SK-N-SH treated with all-trans-retinoic acid at 6 μM for 48 hours (cell line): ENCODE measurements at regions not wholly inside any gene's neighbourhood (a gene's known extent, or its start where the extent isn't known, plus 50 kb on each side); places are given as distances from the start of the nearest gene placed in this dataset.
"Not testable (repeated sequence)": the region's sequence is repeated elsewhere in the genome, so short reads cannot be mapped to it uniquely, and the experiment has no call there.

Source experiments
- ATAC-seq: fragments of 200-7000 bp; cut with Tn5 transposase; 3 replicates; pipeline ENCODE4 v1.9.1; 2020; ENCODE audit warnings: mild to moderate bottlenecking, moderate library complexity
- ARNTL ChIP-seq: fragments of 450-650 bp; formaldehyde crosslinking; IDR thresholded peaks from 2 replicates; pipeline ENCODE4 v1.5.0; 2020; ENCODE audit warnings: low read depth, mild to moderate bottlenecking, moderate library complexity, borderline replicate concordance
- BACH2 ChIP-seq: fragments of 250-450 bp; sonication (Bioruptor Pico); IDR thresholded peaks from 2 replicates; pipeline ENCODE4 v1.9.0; 2021; ENCODE audit warnings: mild to moderate bottlenecking, borderline replicate concordance
- ESRRG ChIP-seq: fragments of 250-450 bp; sonication (Bioruptor Pico); IDR thresholded peaks from 2 replicates; pipeline ENCODE4 v1.6.1; 2021; ENCODE audit warnings: mild to moderate bottlenecking
- OSR1 ChIP-seq: fragments of 250-450 bp; sonication (Bioruptor Pico); IDR thresholded peaks from 2 replicates; pipeline ENCODE4 v1.8.0; 2022; ENCODE audit warnings: moderate library complexity, mild to moderate bottlenecking, inconsistent platforms
- PPARA ChIP-seq: fragments of 250-450 bp; sonication (Bioruptor Pico); IDR thresholded peaks from 2 replicates; pipeline ENCODE4 v1.5.0; 2020; ENCODE audit warnings: mild to moderate bottlenecking, borderline replicate concordance
- RARB ChIP-seq: fragments of 250-450 bp; sonication (Bioruptor Pico); IDR thresholded peaks from 2 replicates; pipeline ENCODE4 v1.8.0; 2021; ENCODE audit warnings: mild to moderate bottlenecking, moderate library complexity
- SNAI2 ChIP-seq: fragments of 250-450 bp; sonication (Bioruptor Pico); IDR thresholded peaks from 2 replicates; pipeline ENCODE4 v1.5.0; 2020; ENCODE audit warnings: mild to moderate bottlenecking, moderate library complexity
- TCF4 ChIP-seq: fragments of 250-450 bp; sonication (Bioruptor Pico); IDR thresholded peaks from 2 replicates; pipeline ENCODE4 v1.8.0; 2021; ENCODE audit warnings: mild to moderate bottlenecking, moderate library complexity, borderline replicate concordance
- TOX ChIP-seq: fragments of 250-450 bp; sonication (Bioruptor Pico); IDR thresholded peaks from 2 replicates; pipeline ENCODE4 v1.8.0; 2021; ENCODE audit warnings: mild to moderate bottlenecking, moderate library complexity, borderline replicate concordance
- ZFP3 ChIP-seq: fragments of 250-450 bp; sonication (Bioruptor Pico); IDR thresholded peaks from 2 replicates; pipeline ENCODE4 v1.5.0; 2020; ENCODE audit warnings: mild to moderate bottlenecking, moderate library complexity
- ZFP30 ChIP-seq: fragments of 450-650 bp; formaldehyde crosslinking; IDR thresholded peaks from 2 replicates; pipeline ENCODE4 v1.5.0; 2022; ENCODE audit warnings: mild to moderate bottlenecking, moderate library complexity
- ZNF565 ChIP-seq: fragments of 450-650 bp; formaldehyde crosslinking; conservative IDR thresholded peaks from 2 replicates; pipeline ENCODE4 v1.5.0; 2020; ENCODE audit warnings: low read depth, mild to moderate bottlenecking, moderate library complexity
- ZNF8 ChIP-seq: fragments of 450-650 bp; formaldehyde crosslinking; IDR thresholded peaks from 2 replicates; pipeline ENCODE4 v1.5.0; 2020; ENCODE audit warnings: mild to moderate bottlenecking, moderate library complexity
- TF ChIP-seq, protein P1 (sequence below): fragments of 250-450 bp; sonication (Bioruptor Pico); IDR thresholded peaks from 2 replicates; pipeline ENCODE4 v1.5.1; 2021; ENCODE audit warnings: mild to moderate bottlenecking, moderate library complexity
- TF ChIP-seq, protein P2 (sequence below): fragments of 250-450 bp; sonication (Bioruptor Pico); IDR thresholded peaks from 2 replicates; pipeline ENCODE4 v1.8.0; 2021; ENCODE audit warnings: low read depth, mild to moderate bottlenecking, moderate library complexity, borderline replicate concordance
- TF ChIP-seq, protein P3 (sequence below): fragments of 250-450 bp; sonication (Bioruptor Pico); IDR thresholded peaks from 2 replicates; pipeline ENCODE4 v1.8.0; 2020; ENCODE audit warnings: mild to moderate bottlenecking, moderate library complexity, borderline replicate concordance
- TF ChIP-seq, protein P4 (sequence below): fragments of 250-450 bp; sonication (Bioruptor Pico); IDR thresholded peaks from 2 replicates; pipeline ENCODE4 v1.5.1; 2020; ENCODE audit warnings: low read depth, mild to moderate bottlenecking, moderate library complexity
- TF ChIP-seq, protein P5 (sequence below): fragments of 250-450 bp; sonication (Bioruptor Pico); IDR thresholded peaks from 2 replicates; pipeline ENCODE4 v1.5.0; 2020; ENCODE audit warnings: mild to moderate bottlenecking, moderate library complexity

DNA sequence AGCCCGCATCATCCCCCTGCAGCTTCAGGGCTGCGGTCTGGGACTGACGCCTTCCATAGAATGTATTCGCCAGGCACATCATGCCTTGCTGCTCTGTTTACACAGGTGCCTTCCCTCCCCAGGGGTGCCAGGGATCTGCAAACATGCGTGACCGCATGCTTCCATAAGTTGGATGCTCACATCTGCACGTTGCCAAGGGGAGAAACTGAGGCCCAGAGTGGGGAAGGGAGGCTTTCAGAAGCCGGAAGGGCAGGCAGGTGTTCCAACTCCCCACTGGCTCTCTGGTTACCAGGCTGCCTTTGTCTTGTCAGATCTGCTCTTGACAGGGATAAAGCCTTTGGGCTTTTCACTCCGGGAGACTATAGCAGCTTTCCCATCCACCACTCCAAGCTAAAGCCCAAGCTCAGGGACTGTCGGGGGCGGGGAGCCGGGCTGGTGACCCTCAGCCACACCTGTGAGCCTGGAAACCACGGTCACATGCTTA lies 125.8 kb upstream of the TNP1 start:
- no peak for TF ChIP-seq TCF4 (CRISPR knock-in tag)
- no peak for TF ChIP-seq PPARA
- TF ChIP-seq BACH2 (CRISPR knock-in tag) = no peak
- TF ChIP-seq, protein P1, sequence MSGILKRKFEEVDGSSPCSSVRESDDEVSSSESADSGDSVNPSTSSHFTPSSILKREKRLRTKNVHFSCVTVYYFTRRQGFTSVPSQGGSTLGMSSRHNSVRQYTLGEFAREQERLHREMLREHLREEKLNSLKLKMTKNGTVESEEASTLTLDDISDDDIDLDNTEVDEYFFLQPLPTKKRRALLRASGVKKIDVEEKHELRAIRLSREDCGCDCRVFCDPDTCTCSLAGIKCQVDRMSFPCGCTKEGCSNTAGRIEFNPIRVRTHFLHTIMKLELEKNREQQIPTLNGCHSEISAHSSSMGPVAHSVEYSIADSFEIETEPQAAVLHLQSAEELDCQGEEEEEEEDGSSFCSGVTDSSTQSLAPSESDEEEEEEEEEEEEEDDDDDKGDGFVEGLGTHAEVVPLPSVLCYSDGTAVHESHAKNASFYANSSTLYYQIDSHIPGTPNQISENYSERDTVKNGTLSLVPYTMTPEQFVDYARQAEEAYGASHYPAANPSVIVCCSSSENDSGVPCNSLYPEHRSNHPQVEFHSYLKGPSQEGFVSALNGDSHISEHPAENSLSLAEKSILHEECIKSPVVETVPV (CRISPR knock-in tag) = no peak
- TF ChIP-seq ESRRG (CRISPR knock-in tag) = no peak
- no peak for TF ChIP-seq ZFP30 (CRISPR knock-in tag)
- TF ChIP-seq TOX (CRISPR knock-in tag) = no peak
- TF ChIP-seq, protein P2, sequence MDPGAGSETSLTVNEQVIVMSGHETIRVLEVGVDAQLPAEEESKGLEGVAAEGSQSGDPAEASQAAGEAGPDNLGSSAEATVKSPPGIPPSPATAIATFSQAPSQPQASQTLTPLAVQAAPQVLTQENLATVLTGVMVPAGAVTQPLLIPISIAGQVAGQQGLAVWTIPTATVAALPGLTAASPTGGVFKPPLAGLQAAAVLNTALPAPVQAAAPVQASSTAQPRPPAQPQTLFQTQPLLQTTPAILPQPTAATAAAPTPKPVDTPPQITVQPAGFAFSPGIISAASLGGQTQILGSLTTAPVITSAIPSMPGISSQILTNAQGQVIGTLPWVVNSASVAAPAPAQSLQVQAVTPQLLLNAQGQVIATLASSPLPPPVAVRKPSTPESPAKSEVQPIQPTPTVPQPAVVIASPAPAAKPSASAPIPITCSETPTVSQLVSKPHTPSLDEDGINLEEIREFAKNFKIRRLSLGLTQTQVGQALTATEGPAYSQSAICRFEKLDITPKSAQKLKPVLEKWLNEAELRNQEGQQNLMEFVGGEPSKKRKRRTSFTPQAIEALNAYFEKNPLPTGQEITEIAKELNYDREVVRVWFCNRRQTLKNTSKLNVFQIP (CRISPR knock-in tag) = no peak
- TF ChIP-seq ARNTL = no peak
- no peak for TF ChIP-seq ZNF565
- TF ChIP-seq, protein P3, sequence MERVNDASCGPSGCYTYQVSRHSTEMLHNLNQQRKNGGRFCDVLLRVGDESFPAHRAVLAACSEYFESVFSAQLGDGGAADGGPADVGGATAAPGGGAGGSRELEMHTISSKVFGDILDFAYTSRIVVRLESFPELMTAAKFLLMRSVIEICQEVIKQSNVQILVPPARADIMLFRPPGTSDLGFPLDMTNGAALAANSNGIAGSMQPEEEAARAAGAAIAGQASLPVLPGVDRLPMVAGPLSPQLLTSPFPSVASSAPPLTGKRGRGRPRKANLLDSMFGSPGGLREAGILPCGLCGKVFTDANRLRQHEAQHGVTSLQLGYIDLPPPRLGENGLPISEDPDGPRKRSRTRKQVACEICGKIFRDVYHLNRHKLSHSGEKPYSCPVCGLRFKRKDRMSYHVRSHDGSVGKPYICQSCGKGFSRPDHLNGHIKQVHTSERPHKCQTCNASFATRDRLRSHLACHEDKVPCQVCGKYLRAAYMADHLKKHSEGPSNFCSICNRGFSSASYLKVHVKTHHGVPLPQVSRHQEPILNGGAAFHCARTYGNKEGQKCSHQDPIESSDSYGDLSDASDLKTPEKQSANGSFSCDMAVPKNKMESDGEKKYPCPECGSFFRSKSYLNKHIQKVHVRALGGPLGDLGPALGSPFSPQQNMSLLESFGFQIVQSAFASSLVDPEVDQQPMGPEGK (CRISPR knock-in tag) = no peak
- no peak for TF ChIP-seq SNAI2 (CRISPR knock-in tag)
- no peak for TF ChIP-seq OSR1 (CRISPR knock-in tag)
- no peak for ATAC-seq

DNA sequence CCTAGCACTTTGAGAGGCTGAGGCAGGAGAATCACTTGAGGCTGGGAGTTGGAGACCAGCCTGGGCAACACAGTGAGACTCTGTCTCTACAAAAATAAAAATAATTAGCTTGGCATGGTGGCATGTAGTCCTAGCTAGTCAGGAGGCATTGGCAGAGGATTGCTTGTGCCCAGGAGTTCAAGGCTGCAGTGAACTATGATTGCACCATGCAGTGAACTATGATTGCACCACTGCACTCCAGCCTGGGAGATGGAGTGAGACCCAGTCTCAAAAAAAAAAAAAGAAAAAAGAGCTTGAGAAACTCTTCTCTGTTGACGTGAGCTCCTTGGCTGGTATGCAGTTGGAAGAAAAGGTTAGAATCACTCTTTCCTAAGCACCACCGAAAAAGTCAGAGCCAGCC lies 125.1 kb upstream of the TNP1 start:
- no peak for TF ChIP-seq ZNF8 (CRISPR knock-in tag)
- no peak for ATAC-seq

DNA sequence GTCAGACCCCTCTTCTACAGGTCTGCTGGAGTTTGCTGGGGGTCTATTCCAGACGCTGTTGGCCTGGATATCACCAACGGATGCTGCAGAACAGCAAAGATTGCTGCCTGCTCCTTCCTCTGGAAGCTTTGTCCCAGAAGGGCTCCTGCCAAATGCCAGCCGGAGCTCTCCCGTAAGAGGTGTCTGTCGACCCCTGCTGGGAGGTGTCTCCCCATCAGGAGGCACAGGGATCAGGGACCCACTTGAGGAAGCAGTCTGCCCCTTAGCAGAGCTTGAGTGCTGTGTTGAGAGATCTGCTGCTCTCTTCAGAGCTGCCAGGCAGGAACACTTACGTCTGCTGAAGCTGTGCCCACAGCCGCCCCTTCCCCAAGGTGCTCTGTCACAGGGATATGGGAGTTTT lies 122.1 kb upstream of the TNP1 start:
- ATAC-seq = not testable (repeated sequence)

DNA sequence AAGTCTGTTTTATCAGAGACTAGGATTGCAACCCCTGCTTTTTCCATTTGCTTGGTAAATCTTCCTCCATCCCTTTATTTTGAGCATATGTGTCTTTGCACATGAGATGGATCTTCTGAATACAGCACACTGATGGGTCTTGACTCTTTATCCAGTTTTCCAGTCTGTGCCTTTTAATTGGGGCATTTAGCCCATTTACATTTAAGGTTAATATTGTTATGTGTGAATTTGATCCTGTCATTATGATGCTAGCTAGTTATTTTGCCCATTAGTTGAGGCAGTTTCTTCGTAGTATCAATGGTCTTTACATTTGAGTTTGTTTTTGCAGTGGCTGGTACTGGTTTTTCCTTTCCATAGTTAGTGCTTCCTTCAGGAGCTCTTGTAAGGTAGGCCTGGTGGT lies 120.6 kb upstream of the TNP1 start:
- not testable (repeated sequence) for ATAC-seq

DNA sequence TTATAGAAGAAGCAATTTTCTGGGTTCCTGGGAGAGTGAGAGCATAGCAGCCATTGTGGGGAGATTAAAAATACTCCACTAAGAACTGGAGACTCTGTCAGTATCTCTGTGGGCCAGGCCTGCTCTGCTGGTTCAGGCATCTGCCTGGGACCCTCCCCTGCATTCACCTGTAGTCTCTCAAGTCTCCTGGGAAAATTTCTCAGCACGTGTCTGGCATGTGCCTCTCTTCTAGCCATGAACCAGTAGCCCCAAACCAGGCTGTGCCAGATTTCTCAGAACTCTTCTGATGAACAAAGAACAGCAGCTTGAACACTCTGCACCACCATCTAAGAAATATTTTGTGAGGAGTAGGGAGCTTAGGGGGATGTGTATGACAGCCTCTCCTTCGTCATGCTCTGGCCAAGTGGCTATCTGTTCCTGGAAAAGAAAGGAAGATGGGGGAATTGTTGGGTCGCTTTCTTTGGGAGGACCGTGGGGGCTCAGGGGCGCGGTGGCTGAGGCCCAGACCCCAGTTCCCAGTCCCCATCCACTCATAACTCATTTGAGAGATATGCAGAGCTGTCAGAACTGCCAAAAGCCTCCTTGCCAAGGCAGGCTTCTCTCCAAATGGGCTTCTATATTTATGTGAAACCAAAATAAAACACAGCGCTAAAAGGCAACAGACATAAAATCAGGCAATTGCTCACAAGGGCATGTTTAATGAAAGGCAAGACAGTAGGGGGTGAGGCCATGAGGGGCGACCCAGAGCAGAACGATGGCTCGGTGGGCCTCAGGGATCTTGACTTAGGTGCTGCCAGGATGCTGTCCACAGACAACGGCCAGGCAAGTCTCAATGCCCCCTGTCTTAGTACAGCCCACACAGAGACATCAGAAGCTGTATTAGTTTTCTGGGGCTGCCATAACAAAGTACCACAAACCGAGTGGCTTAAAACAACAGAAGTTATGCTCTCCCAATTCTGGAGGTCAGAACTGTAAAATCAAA lies 114.7 kb upstream of the TNP1 start:
- no peak for ATAC-seq
- TF ChIP-seq ZFP3 (no peak), ZFP30 (CRISPR knock-in tag) (no peak), ARNTL (no peak), ZNF565 (no peak), RARB (CRISPR knock-in tag) (no peak), SNAI2 (CRISPR knock-in tag) (no peak)
- TF ChIP-seq, protein P4, sequence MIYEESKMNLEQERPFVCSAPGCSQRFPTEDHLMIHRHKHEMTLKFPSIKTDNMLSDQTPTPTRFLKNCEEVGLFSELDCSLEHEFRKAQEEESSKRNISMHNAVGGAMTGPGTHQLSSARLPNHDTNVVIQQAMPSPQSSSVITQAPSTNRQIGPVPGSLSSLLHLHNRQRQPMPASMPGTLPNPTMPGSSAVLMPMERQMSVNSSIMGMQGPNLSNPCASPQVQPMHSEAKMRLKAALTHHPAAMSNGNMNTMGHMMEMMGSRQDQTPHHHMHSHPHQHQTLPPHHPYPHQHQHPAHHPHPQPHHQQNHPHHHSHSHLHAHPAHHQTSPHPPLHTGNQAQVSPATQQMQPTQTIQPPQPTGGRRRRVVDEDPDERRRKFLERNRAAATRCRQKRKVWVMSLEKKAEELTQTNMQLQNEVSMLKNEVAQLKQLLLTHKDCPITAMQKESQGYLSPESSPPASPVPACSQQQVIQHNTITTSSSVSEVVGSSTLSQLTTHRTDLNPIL = no peak
- TF ChIP-seq, protein P5, sequence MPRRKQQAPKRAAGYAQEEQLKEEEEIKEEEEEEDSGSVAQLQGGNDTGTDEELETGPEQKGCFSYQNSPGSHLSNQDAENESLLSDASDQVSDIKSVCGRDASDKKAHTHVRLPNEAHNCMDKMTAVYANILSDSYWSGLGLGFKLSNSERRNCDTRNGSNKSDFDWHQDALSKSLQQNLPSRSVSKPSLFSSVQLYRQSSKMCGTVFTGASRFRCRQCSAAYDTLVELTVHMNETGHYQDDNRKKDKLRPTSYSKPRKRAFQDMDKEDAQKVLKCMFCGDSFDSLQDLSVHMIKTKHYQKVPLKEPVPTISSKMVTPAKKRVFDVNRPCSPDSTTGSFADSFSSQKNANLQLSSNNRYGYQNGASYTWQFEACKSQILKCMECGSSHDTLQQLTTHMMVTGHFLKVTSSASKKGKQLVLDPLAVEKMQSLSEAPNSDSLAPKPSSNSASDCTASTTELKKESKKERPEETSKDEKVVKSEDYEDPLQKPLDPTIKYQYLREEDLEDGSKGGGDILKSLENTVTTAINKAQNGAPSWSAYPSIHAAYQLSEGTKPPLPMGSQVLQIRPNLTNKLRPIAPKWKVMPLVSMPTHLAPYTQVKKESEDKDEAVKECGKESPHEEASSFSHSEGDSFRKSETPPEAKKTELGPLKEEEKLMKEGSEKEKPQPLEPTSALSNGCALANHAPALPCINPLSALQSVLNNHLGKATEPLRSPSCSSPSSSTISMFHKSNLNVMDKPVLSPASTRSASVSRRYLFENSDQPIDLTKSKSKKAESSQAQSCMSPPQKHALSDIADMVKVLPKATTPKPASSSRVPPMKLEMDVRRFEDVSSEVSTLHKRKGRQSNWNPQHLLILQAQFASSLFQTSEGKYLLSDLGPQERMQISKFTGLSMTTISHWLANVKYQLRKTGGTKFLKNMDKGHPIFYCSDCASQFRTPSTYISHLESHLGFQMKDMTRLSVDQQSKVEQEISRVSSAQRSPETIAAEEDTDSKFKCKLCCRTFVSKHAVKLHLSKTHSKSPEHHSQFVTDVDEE = no peak
- TF ChIP-seq, protein P3 (CRISPR knock-in tag) = no peak
